CD4-positive, alpha-beta T cell (primary cell): ENCODE measurements at regions not wholly inside any gene's neighbourhood (a gene's known extent, or its start where the extent isn't known, plus 50 kb on each side); places are given as distances from the start of the nearest gene placed in this dataset.
A peak's percentile ranks its signal among the peaks of the same experiment; 100 is the strongest.

Source experiments
- ATAC-seq: fragments of 200-7000 bp; cut with Tn5 transposase; one replicate; pipeline ENCODE4 v1.10.0; 2022; ENCODE audit warnings: mild to moderate bottlenecking; ENCODE audit not compliant: poor library complexity
- CTCF ChIA-PET: fragments of 350-600 bp; sonication (Branson Sonifier 250); formaldehyde crosslinking; loops from one replicate; lab custom pipeline; 2021; ENCODE audit warnings: antibody characterized with exemption, inconsistent platforms; lab: Charles Lee
- POLR2A ChIA-PET: fragments of 350-600 bp; sonication (Branson Sonifier 250); formaldehyde crosslinking; loops from one replicate; lab custom pipeline; 2021; ENCODE audit warnings: antibody characterized with exemption, inconsistent platforms; lab: Charles Lee
- DNase-seq, 14 experiments: peaks; one replicate each; pipeline ENCODE4 v3.0.0-alpha.2; 2013 to 2020; ENCODE audit warnings: mixed read lengths in 2 of 14
- H3K27ac ChIP-seq, 2 donors: one replicate each; pipeline versions ENCODE4 v1.5.1 to v1.7.0; 2013; ENCODE audit warnings: low read length in 2 of 2, low read depth in 1 of 2, mild to moderate bottlenecking in 1 of 2
- H3K27me3 ChIP-seq, 2 experiments: 1 replicate in 1 of 2; 2 replicates in 1 of 2; pipeline versions ENCODE4 v1.6.1 to v1.7.0; 2013; ENCODE audit warnings: low read length in 2 of 2, control low read depth in 1 of 2, mild to moderate bottlenecking in 1 of 2, moderate library complexity in 1 of 2; ENCODE audit not compliant: insufficient read depth in 2 of 2, control insufficient read depth in 1 of 2
- H3K36me3 ChIP-seq: one replicate; pipeline ENCODE4 v1.6.1; 2013; ENCODE audit warnings: low read length, control low read depth; ENCODE audit not compliant: insufficient read depth
- H3K4me1 ChIP-seq: one replicate; pipeline ENCODE4 v1.6.1; 2013; ENCODE audit warnings: low read length, control low read depth; ENCODE audit not compliant: insufficient read depth
- H3K4me3 ChIP-seq: one replicate; pipeline ENCODE4 v1.5.1; 2013; ENCODE audit warnings: mild to moderate bottlenecking, low read length, moderate library complexity
- H3K9me3 ChIP-seq, 2 experiments: 1 replicate in 1 of 2; 2 replicates in 1 of 2; pipeline versions ENCODE4 v1.6.1 to v1.7.0; 2013; ENCODE audit warnings: low read length in 2 of 2, mild to moderate bottlenecking in 2 of 2, control low read depth in 1 of 2, moderate library complexity in 1 of 2; ENCODE audit not compliant: control insufficient read depth in 1 of 2, insufficient read depth in 1 of 2
- H3K27ac Mint-ChIP-seq: one replicate; pipeline ENCODE4 v1.8.0; 2020; ENCODE audit warnings: mixed read lengths
- H3K27me3 Mint-ChIP-seq: one replicate; pipeline ENCODE4 v1.8.0; 2021; ENCODE audit warnings: mixed read lengths
- H3K36me3 Mint-ChIP-seq: one replicate; pipeline ENCODE4 v1.8.0; 2021; ENCODE audit warnings: low read depth, mixed read lengths
- H3K4me1 Mint-ChIP-seq: one replicate; pipeline ENCODE4 v1.8.0; 2021; ENCODE audit warnings: low read depth, mixed read lengths
- H3K4me3 Mint-ChIP-seq: one replicate; pipeline ENCODE4 v1.8.0; 2020; ENCODE audit warnings: mild to moderate bottlenecking, mixed read lengths
- H3K9me3 Mint-ChIP-seq: one replicate; pipeline ENCODE4 v1.8.0; 2020; ENCODE audit warnings: mixed read lengths
- CTCF ChIP-seq: fragments of 200-600 bp; IDR thresholded peaks from one replicate; pipeline ENCODE4 v1.8.0; 2022; ENCODE audit warnings: antibody characterized with exemption, mild to moderate bottlenecking
- intact Hi-C, 2 experiments: fragments of 100-400 bp; cut with DNase I in 1 of 2; cut with micrococcal nuclease in 1 of 2; formaldehyde crosslinking; loops; one replicate each; pipeline versions ENCODE4 v1.15.1 to v1.9.0; 2023 to 2025; cut with DNase I, micrococcal nuclease

GRCh38 chr6:44052419-44053023 is 74.7 kb downstream of the MRPL14 start:
- H3K9me3 Mint-ChIP-seq, result no peaks in the 10 kb centered on the region
- Histone ChIP-seq H3K4me3 (no peak overlapping the region), H3K4me1 (peaks cover 4% of the 10 kb centered on the region), H3K27me3 (peaks cover 0 to 2% of the 10 kb centered on the region in 2 experiments), H3K27ac (no peak overlapping the region), H3K36me3 (no peaks in the 10 kb centered on the region), H3K9me3 (no peaks in the 10 kb centered on the region)
- POLR2A ChIA-PET, result no interaction called here
- ATAC-seq (no peak), DNase-seq (peak in 1 of 14 experiments; percentile 31)
- no peaks in the 10 kb centered on the region for H3K4me1 Mint-ChIP-seq
- no peak overlapping the region for H3K4me3 Mint-ChIP-seq
- TF ChIP-seq CTCF, result no peak
- CTCF ChIA-PET, result no interaction called here
- intact Hi-C loops, result no loop called here
- no peaks in the 10 kb centered on the region for H3K36me3 Mint-ChIP-seq
- no peak overlapping the region for H3K27ac Mint-ChIP-seq
- H3K27me3 Mint-ChIP-seq, result peaks cover 2% of the 10 kb centered on the region

- DNase-seq (no peak), ATAC-seq (no peak)
- Histone ChIP-seq H3K27ac (no peak overlapping the region), H3K36me3 (no peaks in the 10 kb centered on the region), H3K4me1 (no peaks in the 10 kb centered on the region), H3K27me3 (no peaks in the 10 kb centered on the region), H3K9me3 (no peaks in the 10 kb centered on the region), H3K4me3 (no peak overlapping the region)
- no peak overlapping the region for H3K4me3 Mint-ChIP-seq
- intact Hi-C loops, result no loop called here
- H3K36me3 Mint-ChIP-seq, result no peaks in the 10 kb centered on the region
- POLR2A ChIA-PET, result no interaction called here
- no peaks in the 10 kb centered on the region for H3K4me1 Mint-ChIP-seq
- H3K27me3 Mint-ChIP-seq, result no peaks in the 10 kb centered on the region
- no peak overlapping the region for H3K27ac Mint-ChIP-seq
- CTCF ChIA-PET, result no interaction called here
- no peaks in the 10 kb centered on the region for H3K9me3 Mint-ChIP-seq
- no peak for TF ChIP-seq CTCF
These were observed 75.7 kb downstream of the MRPL14 start for GRCh38 chr6:44051515-44051914.

- ChIA-PET POLR2A (no interaction called here), CTCF (no interaction called here)
- no peak overlapping the region for H3K27ac Mint-ChIP-seq
- TF ChIP-seq CTCF, result no peak
- ATAC-seq (no peak), DNase-seq (no peak)
- Histone ChIP-seq H3K36me3 (no peaks in the 10 kb centered on the region), H3K27ac (no peak overlapping the region), H3K4me1 (no peaks in the 10 kb centered on the region), H3K4me3 (no peak overlapping the region), H3K9me3 (no peaks in the 10 kb centered on the region), H3K27me3 (no peaks in the 10 kb centered on the region)
- no peaks in the 10 kb centered on the region for H3K27me3 Mint-ChIP-seq
- no peak overlapping the region for H3K4me3 Mint-ChIP-seq
- H3K4me1 Mint-ChIP-seq, result no peaks in the 10 kb centered on the region
- H3K36me3 Mint-ChIP-seq, result no peaks in the 10 kb centered on the region
- H3K9me3 Mint-ChIP-seq, result no peaks in the 10 kb centered on the region
- intact Hi-C loops, result no loop called here
These were observed 76.3 kb downstream of the MRPL14 start for GRCh38 chr6:44050872-44051505.
